ENCODE measurements at regions not wholly inside any gene's neighbourhood (a gene's known extent, or its start where the extent isn't known, plus 50 kb on each side); places are given as distances from the start of the nearest gene placed in this dataset.
"Not testable (repeated sequence)": the region's sequence is repeated elsewhere in the genome, so short reads cannot be mapped to it uniquely, and the experiment has no call there.

GRCh38 chr12:11497438-11497837 lies 102.1 kb upstream of the PRB2 start:
- no peak for ATAC-seq
- no peak for TF ChIP-seq CTCF (IDR thresholded peaks at IDR 0.05)

GRCh38 chr12:11497995-11498394 lies 102.6 kb upstream of the PRB2 start:
- no peak overlapping the region for H3K4me3 ChIP-seq
- H3K9me3 ChIP-seq: no peaks in the 10 kb centered on the region
- peaks cover 0 to 31% (median 0%) of the 10 kb centered on the region in 7 donors for H3K27me3 ChIP-seq
- DNase-seq (no peak), ATAC-seq (no peak)
- H3K27ac ChIP-seq: no peak overlapping the region
- H3K36me3 ChIP-seq: no peaks in the 10 kb centered on the region
- intact Hi-C loops (cut with DNase I): no loop called here
- H3K4me1 ChIP-seq: peaks cover 0 to 10% (median 0%) of the 10 kb centered on the region in 9 donors
- no peak for TF ChIP-seq CTCF (IDR thresholded peaks at IDR 0.05)
- WGBS, 2 donors: 84 to 88% methylated on average over 4 of the region's 4 CpGs

More at GRCh38 chr12:11497438-11497837, 102.1 kb upstream of the PRB2 start:
- 86 to 87% methylated on average over 7 of the region's 7 CpGs for WGBS, 2 donors
- no peaks in the 10 kb centered on the region for H3K9me3 ChIP-seq
- intact Hi-C loops (cut with DNase I): no loop called here
- peaks cover 0 to 36% (median 3%) of the 10 kb centered on the region in 7 donors for H3K27me3 ChIP-seq
- DNase-seq: no peak
- H3K36me3 ChIP-seq: no peaks in the 10 kb centered on the region
- peaks cover 0 to 10% (median 0%) of the 10 kb centered on the region in 9 donors for H3K4me1 ChIP-seq
- H3K4me3 ChIP-seq: no peak overlapping the region
- H3K27ac ChIP-seq: no peak overlapping the region

- intact Hi-C loops (cut with DNase I); H3K36me3 ChIP-seq; H3K4me3 ChIP-seq; H3K4me1 ChIP-seq; DNase-seq; H3K27ac ChIP-seq; H3K9me3 ChIP-seq; ATAC-seq: not testable (repeated sequence)
- H3K27me3 ChIP-seq: peaks cover 0 to 31% (median 0%) of the 10 kb centered on the region in 7 donors
- WGBS, 2 donors: 29 to 43% methylated on average over 3 of the region's 3 CpGs
Observed at GRCh38 chr12:11498574-11498973, 103.2 kb upstream of the PRB2 start.

- intact Hi-C loops (cut with DNase I): no loop called here
- Histone ChIP-seq H3K4me3 (no peak overlapping the region), H3K9me3 (no peaks in the 10 kb centered on the region), H3K27ac (no peak overlapping the region), H3K36me3 (no peaks in the 10 kb centered on the region), H3K4me1 (peaks cover 0 to 10% (median 0%) of the 10 kb centered on the region in 9 donors), H3K27me3 (peaks cover 0 to 36% (median 0%) of the 10 kb centered on the region in 7 donors)
- DNase-seq (no peak), ATAC-seq (no peak)
- 65 to 69% methylated on average over 11 of the region's 11 CpGs for WGBS, 2 donors
- no peak for TF ChIP-seq CTCF (IDR thresholded peaks at IDR 0.05)
Observed at GRCh38 chr12:11499806-11500187, 104.4 kb upstream of the PRB2 start.

GRCh38 chr12:11500188-11500860 lies 105.0 kb upstream of the PRB2 start:
- TF ChIP-seq CTCF (IDR thresholded peaks at IDR 0.05): no peak

More at GRCh38 chr12:11500188-11500860, 105.0 kb upstream of the PRB2 start:
- peaks cover 0 to 10% (median 0%) of the 10 kb centered on the region in 9 donors for H3K4me1 ChIP-seq
- no peaks in the 10 kb centered on the region for H3K9me3 ChIP-seq
- ATAC-seq (peak; percentile 86 to 94 (median 92)), DNase-seq (peak; percentile 83 to 85)
- H3K27ac ChIP-seq: no peak overlapping the region
- peaks cover 0 to 37% (median 0%) of the 10 kb centered on the region in 7 donors for H3K27me3 ChIP-seq
- intact Hi-C loops (cut with DNase I): no loop called here
- no peak overlapping the region for H3K4me3 ChIP-seq
- WGBS, 2 donors: 4 to 5% methylated on average over 60 to 62 of the region's 62 CpGs
- no peaks in the 10 kb centered on the region for H3K36me3 ChIP-seq

Measured in heart right ventricle (tissue), 16 donors.